HepG2 (cell line): ENCODE measurements at regions not wholly inside any gene's neighbourhood (a gene's known extent, or its start where the extent isn't known, plus 50 kb on each side); places are given as distances from the start of the nearest gene placed in this dataset.
A peak's percentile ranks its signal among the peaks of the same experiment; 100 is the strongest.

Experiments
- ATAC-seq: fragments of 200-7000 bp; cut with Tn5 transposase; 3 replicates; pipeline ENCODE4 v1.9.1; 2020; ENCODE audit warnings: mild to moderate bottlenecking, moderate library complexity
- BruUV-seq: library from RNA; stranded (reverse); fragments of 400-500 nt; replicated peaks from 2 replicates; lab custom pipeline; 2021; lab: Mats Ljungman, UMichigan
- CTCF ChIA-PET: fragments of 300-600 bp; formaldehyde crosslinking; extraction: SDS; loops from one replicate; lab custom pipeline; 2021; ENCODE audit warnings: low total read pairs, inconsistent platforms, low intra/inter-chr PET ratio; lab: Yijun Ruan, JAX
- POLR2A ChIA-PET: fragments of 350-600 bp; sonication (Branson Sonifier 250); formaldehyde crosslinking; loops from one replicate; lab custom pipeline; 2020; ENCODE audit warnings: antibody characterized with exemption, inconsistent platforms; lab: Yijun Ruan, JAX
- DNase-seq: peaks from one replicate; pipeline ENCODE4 v3.0.0-alpha.2; 2015; ENCODE audit warnings: low spot score
- FAIRE-seq: peaks from 3 replicates; lab custom pipeline; 2011; peaks lifted over from hg19 to GRCh38; lab: Jason Lieb, UNC
- H2AFZ ChIP-seq: one replicate; pipeline ENCODE4 v1.6.1; 2011; ENCODE audit warnings: low read length, inconsistent platforms
- H3K27ac ChIP-seq: fragments of 300-600 bp; 3 replicates; pipeline ENCODE4 v1.8.0; 2011; ENCODE audit warnings: mixed run types, mild to moderate bottlenecking, mixed read lengths, low read length, inconsistent platforms; ENCODE audit not compliant: insufficient read depth; ENCODE audit errors: extremely low read length
- H3K27me3 ChIP-seq, 2 experiments: fragments of 200-600 bp in 1 of 2; 2 replicates in 1 of 2; 3 replicates in 1 of 2; pipeline versions ENCODE4 v1.6.0 to v1.8.0; 2011; ENCODE audit warnings: low read length in 2 of 2, mild to moderate bottlenecking in 2 of 2, moderate library complexity in 2 of 2, inconsistent platforms in 1 of 2; ENCODE audit not compliant: insufficient read depth in 2 of 2, control insufficient read depth in 1 of 2
- H3K36me3 ChIP-seq, 2 experiments: fragments of 200-600 bp in 1 of 2; replicated peaks in 1 of 2; 2 replicates in 1 of 2; 3 replicates in 1 of 2; pipeline versions ENCODE4 v1.5.1 to v1.8.0; 2011; ENCODE audit warnings: low read length in 2 of 2, inconsistent platforms in 1 of 2; ENCODE audit not compliant: insufficient read depth in 2 of 2, control insufficient read depth in 1 of 2
- H3K4me1 ChIP-seq: 2 replicates; pipeline ENCODE4 v1.5.1; 2012; ENCODE audit warnings: low read length, inconsistent platforms; ENCODE audit not compliant: insufficient read depth
- H3K4me2 ChIP-seq: 2 replicates; pipeline ENCODE4 v1.6.0; 2011; ENCODE audit warnings: low read depth, low read length, inconsistent platforms
- H3K4me3 ChIP-seq, 3 experiments: fragments of 200-600 bp in 1 of 3; sonication (generic), shearing (Covaris generic) in 1 of 3; replicated peaks in 1 of 3; 2 replicates each; pipeline ENCODE4 v1.5.1; 2011 to 2016; ENCODE audit warnings: low read length in 3 of 3, inconsistent platforms in 2 of 3, low read depth in 2 of 3, mild to moderate bottlenecking in 2 of 3, control low read depth in 1 of 3, mixed read lengths in 1 of 3; ENCODE audit not compliant: insufficient read depth in 1 of 3
- H3K79me2 ChIP-seq: one replicate; pipeline ENCODE4 v1.6.1; 2011; ENCODE audit warnings: low read length, inconsistent platforms; ENCODE audit not compliant: insufficient read depth
- H3K9ac ChIP-seq: 2 replicates; pipeline ENCODE4 v1.6.0; 2011; ENCODE audit warnings: mild to moderate bottlenecking, low read depth, low read length, inconsistent platforms; ENCODE audit not compliant: insufficient read depth
- H3K9me3 ChIP-seq: 2 replicates; pipeline ENCODE4 v1.5.1; 2012; ENCODE audit warnings: mild to moderate bottlenecking, low read length
- H4K20me1 ChIP-seq: 2 replicates; pipeline ENCODE4 v1.6.0; 2011; ENCODE audit warnings: inconsistent platforms, mild to moderate bottlenecking, low read length, moderate library complexity; ENCODE audit not compliant: insufficient read depth
- CEBPB ChIP-seq: IDR thresholded peaks from 2 replicates; pipeline ENCODE4 v1.6.1; 2011; ENCODE audit warnings: low read depth, low read length, improper control_type of control experiment, borderline replicate concordance
- HNRNPLL ChIP-seq: fragments of 200-400 bp; formaldehyde crosslinking; IDR thresholded peaks from 2 replicates; pipeline ENCODE4 v1.6.1; 2017; ENCODE audit warnings: mild to moderate bottlenecking, low read depth, low read length; ENCODE audit not compliant: poor library complexity, severe bottlenecking
- KLF11 ChIP-seq: IDR thresholded peaks from 2 replicates; pipeline ENCODE4 v1.6.1; 2016; ENCODE audit warnings: missing compliant biosample characterization
- NCOA2 ChIP-seq: sonication (generic); formaldehyde crosslinking; IDR thresholded peaks from 2 replicates; pipeline ENCODE4 v1.8.0; 2022; ENCODE audit warnings: inconsistent platforms
- NR2F2 ChIP-seq: IDR thresholded peaks from 2 replicates; pipeline ENCODE4 v1.6.1; 2012; ENCODE audit warnings: low read depth, inconsistent platforms, borderline replicate concordance
- RELA ChIP-seq: sonication (generic); formaldehyde crosslinking; IDR thresholded peaks from 2 replicates; pipeline ENCODE4 v1.4.0; 2020; ENCODE audit warnings: missing genetic modification reagents
- RFX5 ChIP-seq: IDR thresholded peaks from 2 replicates; pipeline ENCODE4 v1.6.1; 2011; ENCODE audit warnings: low read depth, low read length, improper control_type of control experiment
- TMF1 ChIP-seq: sonication (generic); formaldehyde crosslinking; IDR thresholded peaks from 2 replicates; pipeline ENCODE4 v1.8.1; 2022; ENCODE audit warnings: low read depth, missing genetic modification reagents
- TOE1 ChIP-seq: sonication (generic); formaldehyde crosslinking; IDR thresholded peaks from 2 replicates; pipeline ENCODE4 v1.4.0; 2020; ENCODE audit warnings: mild to moderate bottlenecking, missing genetic modification reagents
- YEATS2 ChIP-seq: sonication (generic); formaldehyde crosslinking; IDR thresholded peaks from 2 replicates; pipeline ENCODE4 v1.4.0; 2020; ENCODE audit warnings: missing genetic modification reagents, borderline replicate concordance
- ZBTB1 ChIP-seq: sonication (generic); formaldehyde crosslinking; IDR thresholded peaks from 2 replicates; pipeline ENCODE4 v1.4.0; 2020; ENCODE audit warnings: missing genetic modification reagents, borderline replicate concordance
- ZBTB3 ChIP-seq: sonication (generic); formaldehyde crosslinking; IDR thresholded peaks from 2 replicates; pipeline ENCODE4 v1.4.0; 2020; ENCODE audit warnings: low read depth, mild to moderate bottlenecking, moderate library complexity, missing genetic modification reagents, borderline replicate concordance
- ZNF30 ChIP-seq: sonication (generic); formaldehyde crosslinking; IDR thresholded peaks from 2 replicates; pipeline ENCODE4 v1.5.0; 2020; ENCODE audit warnings: mild to moderate bottlenecking, missing genetic modification reagents
- ZNF570 ChIP-seq: sonication (generic); formaldehyde crosslinking; IDR thresholded peaks from 2 replicates; pipeline ENCODE4 v1.4.0; 2020; ENCODE audit warnings: mild to moderate bottlenecking, missing genetic modification reagents, borderline replicate concordance
- ZNF772 ChIP-seq: sonication (generic); formaldehyde crosslinking; IDR thresholded peaks from 2 replicates; pipeline ENCODE4 v1.5.0; 2020; ENCODE audit warnings: mild to moderate bottlenecking, missing genetic modification reagents
- ZZZ3 ChIP-seq: sonication (generic); formaldehyde crosslinking; IDR thresholded peaks from 2 replicates; pipeline ENCODE4 v1.4.0; 2020; ENCODE audit warnings: missing genetic modification reagents, mild to moderate bottlenecking, borderline replicate concordance
- WGBS: methylation state at CpG from one replicate; pipeline ENCODE4 v1.1.6; 2017; ENCODE audit warnings: low lambda C conversion rate; 5-methylcytosine and 5-hydroxymethylcytosine counted together
- in situ Hi-C: cut with HindIII; loops from 2 replicates; pipeline ENCODE4 v1.10.0; 2017; ENCODE audit warnings: low pct_unique_long_range_greater_than_20kb; ENCODE audit not compliant: extremely low pct_ligation_motif_present
- intact Hi-C: fragments of 100-400 bp; cut with micrococcal nuclease; formaldehyde crosslinking; loops from one replicate; pipeline ENCODE4 v1.10.0; 2022; ENCODE audit not compliant: unreplicated experiment

DNA sequence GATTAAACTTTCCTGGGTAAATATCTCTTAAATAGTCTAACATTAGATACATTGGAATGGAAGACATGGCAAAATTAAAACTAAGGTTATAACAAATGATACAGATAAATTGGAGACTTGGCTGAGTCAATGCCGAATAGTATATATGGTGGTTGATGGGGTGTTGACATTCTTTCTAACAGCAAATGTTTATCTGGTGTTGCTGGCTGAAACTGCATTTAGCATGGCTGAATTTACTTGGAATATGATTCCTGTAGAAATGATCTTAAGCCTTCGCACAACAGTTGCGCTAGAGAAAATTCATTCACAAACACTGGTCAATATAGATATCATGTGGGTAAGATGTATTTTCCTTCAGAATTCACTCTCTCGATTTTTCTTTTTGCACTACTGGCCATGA is 646.0 kb upstream of the CXADR start:
- H3K79me2 ChIP-seq, result no peaks in the 10 kb centered on the region
- WGBS, result 52% methylated on average over 4 of the region's 4 CpGs
- DNase-seq (no peak), ATAC-seq (no peak), FAIRE-seq (no peak)
- no peak for TF ChIP-seq NR2F2
- TF ChIP-seq YEATS2 (CRISPR knock-in tag), result no peak
- no peak for TF ChIP-seq ZNF772 (CRISPR knock-in tag)
- TF ChIP-seq NCOA2 (CRISPR knock-in tag), result no peak
- no peak for TF ChIP-seq ZBTB1
- TF ChIP-seq RELA (CRISPR knock-in tag), result no peak
- TF ChIP-seq RFX5, result no peak
- TF ChIP-seq KLF11, result no peak
- TF ChIP-seq ZNF570, result no peak
- no peak for TF ChIP-seq TMF1 (CRISPR knock-in tag)
- TF ChIP-seq ZZZ3 (CRISPR knock-in tag), result no peak
- no peak for TF ChIP-seq ZNF30 (CRISPR knock-in tag)
- in situ Hi-C loops (no loop called here), intact Hi-C loops (no loop called here)
- no peak overlapping the region for H2AFZ ChIP-seq
- ChIA-PET CTCF (no interaction called here), POLR2A (no interaction called here)
- no peaks in the 10 kb centered on the region for H3K4me1 ChIP-seq
- no peaks in the 10 kb centered on the region for H3K9me3 ChIP-seq
- H4K20me1 ChIP-seq, result no peaks in the 10 kb centered on the region
- no peak overlapping the region for H3K27ac ChIP-seq
- no peaks in the 10 kb centered on the region for H3K27me3 ChIP-seq
- no TSS peak for BruUV-seq
- H3K4me3 ChIP-seq, result no peak overlapping the region
- H3K4me2 ChIP-seq, result no peak overlapping the region
- H3K9ac ChIP-seq, result no peak overlapping the region
- H3K36me3 ChIP-seq, result no peaks in the 10 kb centered on the region

GRCh38 chr21:16870103-16870502 is 642.7 kb upstream of the CXADR start:
- no peak for ATAC-seq
- H4K20me1 ChIP-seq, result no peaks in the 10 kb centered on the region
- no peaks in the 10 kb centered on the region for H3K36me3 ChIP-seq
- H3K9ac ChIP-seq, result no peak overlapping the region
- FAIRE-seq, result no peak
- WGBS, result no CpG with 5 or more reads among the region's 1 CpG
- in situ Hi-C loops, result no loop called here
- TF ChIP-seq ZBTB3 (CRISPR knock-in tag) (no peak), HNRNPLL (no peak), TOE1 (no peak), CEBPB (peak; percentile 35)
- intact Hi-C loops, result no loop called here
- DNase-seq, result no peak
- no TSS peak for BruUV-seq
- no peak overlapping the region for H2AFZ ChIP-seq
- POLR2A ChIA-PET, result no interaction called here
- no peaks in the 10 kb centered on the region for H3K9me3 ChIP-seq
- H3K79me2 ChIP-seq, result no peaks in the 10 kb centered on the region
- H3K4me3 ChIP-seq, result no peak overlapping the region
- H3K4me1 ChIP-seq, result no peaks in the 10 kb centered on the region
- CTCF ChIA-PET, result no interaction called here
- H3K4me2 ChIP-seq, result no peak overlapping the region
- no peak overlapping the region for H3K27ac ChIP-seq
- H3K27me3 ChIP-seq, result no peaks in the 10 kb centered on the region
